K562 (cell line): ENCODE measurements at regions not wholly inside any gene's neighbourhood (a gene's known extent, or its start where the extent isn't known, plus 50 kb on each side); places are given as distances from the start of the nearest gene placed in this dataset.

Experiments used
- ARID3A ChIP-seq: IDR thresholded peaks from 2 replicates; pipeline ENCODE4 v1.6.1; 2012; ENCODE audit warnings: low read depth, low read length, improper control_type of control experiment, borderline replicate concordance
- CBFA2T2 ChIP-seq: fragments of 450-650 bp; conservative IDR thresholded peaks from 2 replicates; pipeline ENCODE4 v1.6.1; 2017; ENCODE audit warnings: mild to moderate bottlenecking
- CBFA2T3 ChIP-seq: fragments of 450-650 bp; IDR thresholded peaks from 2 replicates; pipeline ENCODE4 v1.6.1; 2017
- EP300 ChIP-seq: IDR thresholded peaks from 2 replicates; pipeline ENCODE4 v1.6.1; 2012; ENCODE audit warnings: low read length, improper control_type of control experiment
- FOXA3 ChIP-seq, 2 experiments: fragments of 450-650 bp in 1 of 2; sonication (generic) in 1 of 2; formaldehyde crosslinking; IDR thresholded peaks in 1 of 2; conservative IDR thresholded peaks in 1 of 2; 2 replicates each; pipeline versions ENCODE4 v1.4.0 to v1.8.0; 2020 to 2022; ENCODE audit warnings: mild to moderate bottlenecking in 2 of 2, missing genetic modification reagents in 1 of 2
- FOXM1 ChIP-seq, 2 experiments: fragments of 450-650 bp in 1 of 2; sonication (generic) in 1 of 2; formaldehyde crosslinking in 1 of 2; IDR thresholded peaks; 2 replicates each; pipeline versions ENCODE4 v1.6.1 to v1.9.0; 2017 to 2022; ENCODE audit warnings: low read depth in 2 of 2, mild to moderate bottlenecking in 2 of 2, missing genetic modification reagents in 1 of 2, moderate library complexity in 1 of 2
- HDAC3 ChIP-seq: fragments of 450-650 bp; IDR thresholded peaks from 2 replicates; pipeline ENCODE4 v1.6.1; 2018; ENCODE audit warnings: borderline replicate concordance, mild to moderate bottlenecking, moderate library complexity; ENCODE audit not compliant: partially characterized antibody
- HMBOX1 ChIP-seq: sonication (generic); IDR thresholded peaks from 2 replicates; pipeline ENCODE4 v1.6.1; 2016
- KLF16 ChIP-seq: IDR thresholded peaks from 2 replicates; pipeline ENCODE4 v1.6.1; 2016; ENCODE audit warnings: antibody characterized with exemption
- MBD2 ChIP-seq: sonication (generic); IDR thresholded peaks from 2 replicates; pipeline ENCODE4 v1.6.1; 2016; ENCODE audit warnings: low read depth, borderline replicate concordance
- MEIS2 ChIP-seq: fragments of 450-650 bp; IDR thresholded peaks from 2 replicates; pipeline ENCODE4 v1.6.1; 2014; ENCODE audit warnings: mild to moderate bottlenecking; ENCODE audit not compliant: partially characterized antibody
- NFIC ChIP-seq: fragments of 450-650 bp; IDR thresholded peaks from 2 replicates; pipeline ENCODE4 v1.6.1; 2017; ENCODE audit warnings: mild to moderate bottlenecking, inconsistent platforms
- NRF1 ChIP-seq, 2 experiments: fragments of 450-650 bp; IDR thresholded peaks in 1 of 2; conservative IDR thresholded peaks in 1 of 2; 2 replicates each; pipeline ENCODE4 v1.6.1; 2014; ENCODE audit warnings: mild to moderate bottlenecking in 2 of 2
- PML ChIP-seq: IDR thresholded peaks from 2 replicates; pipeline ENCODE4 v1.6.1; 2012; ENCODE audit warnings: low read length, inconsistent platforms
- RNF2 ChIP-seq: sonication (generic); IDR thresholded peaks from 2 replicates; pipeline ENCODE4 v1.6.1; 2016
- SAFB2 ChIP-seq: fragments of 200-400 bp; formaldehyde crosslinking; IDR thresholded peaks from 2 replicates; pipeline ENCODE4 v1.6.1; 2018; ENCODE audit warnings: borderline replicate concordance, low read length, low read depth, moderate library complexity; ENCODE audit not compliant: severe bottlenecking
- SMARCA4 ChIP-seq: fragments of 450-650 bp; IDR thresholded peaks from 2 replicates; pipeline ENCODE4 v1.6.1; 2016
- SMARCE1 ChIP-seq: fragments of 450-650 bp; IDR thresholded peaks from 2 replicates; pipeline ENCODE4 v1.7.1; 2016; ENCODE audit warnings: mild to moderate bottlenecking
- SPI1 ChIP-seq: IDR thresholded peaks from 2 replicates; pipeline ENCODE4 v1.6.1; 2011; ENCODE audit warnings: low read depth, low read length, control low read depth, borderline replicate concordance
- TCF3 ChIP-seq: sonication (generic); formaldehyde crosslinking; IDR thresholded peaks from 2 replicates; pipeline ENCODE4 v1.4.0; 2020; ENCODE audit warnings: mild to moderate bottlenecking, missing genetic modification reagents
- ZNF224 ChIP-seq: sonication (generic); formaldehyde crosslinking; IDR thresholded peaks from 2 replicates; pipeline ENCODE4 v1.8.0; 2022; ENCODE audit warnings: mild to moderate bottlenecking, missing genetic modification reagents
- ZNF436 ChIP-seq: fragments of 250-450, 450-650 bp; sonication (Bioruptor Pico); formaldehyde crosslinking; IDR thresholded peaks from 2 replicates; pipeline ENCODE4 v1.7.0; 2020; ENCODE audit warnings: mild to moderate bottlenecking

- TF ChIP-seq NFIC, result peak; percentile 19
- no peak for TF ChIP-seq ZNF436 (CRISPR knock-in tag)
- peak; percentile 82; the same call in 1 of the 2 replicates for TF ChIP-seq EP300
- TF ChIP-seq NRF1 (conservative IDR thresholded peaks at IDR 0.05 in 1 of 2, IDR thresholded peaks at IDR 0.05 in 1 of 2), result no peak
- TF ChIP-seq RNF2, result peak; percentile 67; the same call in 1 of the 2 replicates
- peak; percentile 66; the same call in 1 of the 2 replicates for TF ChIP-seq PML
- TF ChIP-seq TCF3 (CRISPR knock-in tag), result peak; percentile 84
- peak; percentile 55; the same call in 1 of the 2 replicates for TF ChIP-seq KLF16
- TF ChIP-seq HDAC3, result peak; percentile 21
- peak; percentile 71 for TF ChIP-seq CBFA2T2
- TF ChIP-seq HMBOX1, result 0 out of 2 replicates have a peak, but pooled peaks have one; percentile 26
- TF ChIP-seq ZNF224 (CRISPR knock-in tag), result no peak
- peak; percentile 81 for TF ChIP-seq SMARCA4
- TF ChIP-seq ARID3A, result peak; percentile 83; the same call in 1 of the 2 replicates
- TF ChIP-seq FOXM1 (IDR thresholded peaks at IDR 0.05; ENCODE audit: low read depth), result peak; percentile 54; the same call in 1 of the 2 replicates
- TF ChIP-seq FOXM1 (CRISPR knock-in tag; IDR thresholded peaks at IDR 0.05; ENCODE audit: low read depth), result no peak
- TF ChIP-seq MEIS2, result peak; percentile 50
- TF ChIP-seq SAFB2, result no peak
- TF ChIP-seq SPI1, result 0 out of 2 replicates have a peak, but pooled peaks have one; percentile 18
- TF ChIP-seq MBD2, result peak; percentile 48; the same call in 1 of the 2 replicates
- TF ChIP-seq SMARCE1, result peak; percentile 84
- peak; percentile 86 for TF ChIP-seq CBFA2T3
- TF ChIP-seq FOXA3 (CRISPR knock-in tag; conservative IDR thresholded peaks at IDR 0.05 in 1 of 2, IDR thresholded peaks at IDR 0.05 in 1 of 2), result peak in 1 of 2 experiments; percentile 66; a peak in 2 of 4 replicates
Measured at GRCh38 chr2:195330513-195330956, 326.5 kb upstream of the SLC39A10 start (continued).
